SH-SY5Y (cell line): ENCODE measurements at regions not wholly inside any gene's neighbourhood (a gene's known extent, or its start where the extent isn't known, plus 50 kb on each side); places are given as distances from the start of the nearest gene placed in this dataset.

Experiments used
- GATA2 ChIP-seq: IDR thresholded peaks from 2 replicates; pipeline ENCODE4 v1.6.1; 2011; ENCODE audit warnings: mild to moderate bottlenecking, low read depth, low read length
- GATA3 ChIP-seq: IDR thresholded peaks from 2 replicates; pipeline ENCODE4 v1.6.1; 2011; ENCODE audit warnings: low read depth, mild to moderate bottlenecking, low read length, moderate library complexity

DNA sequence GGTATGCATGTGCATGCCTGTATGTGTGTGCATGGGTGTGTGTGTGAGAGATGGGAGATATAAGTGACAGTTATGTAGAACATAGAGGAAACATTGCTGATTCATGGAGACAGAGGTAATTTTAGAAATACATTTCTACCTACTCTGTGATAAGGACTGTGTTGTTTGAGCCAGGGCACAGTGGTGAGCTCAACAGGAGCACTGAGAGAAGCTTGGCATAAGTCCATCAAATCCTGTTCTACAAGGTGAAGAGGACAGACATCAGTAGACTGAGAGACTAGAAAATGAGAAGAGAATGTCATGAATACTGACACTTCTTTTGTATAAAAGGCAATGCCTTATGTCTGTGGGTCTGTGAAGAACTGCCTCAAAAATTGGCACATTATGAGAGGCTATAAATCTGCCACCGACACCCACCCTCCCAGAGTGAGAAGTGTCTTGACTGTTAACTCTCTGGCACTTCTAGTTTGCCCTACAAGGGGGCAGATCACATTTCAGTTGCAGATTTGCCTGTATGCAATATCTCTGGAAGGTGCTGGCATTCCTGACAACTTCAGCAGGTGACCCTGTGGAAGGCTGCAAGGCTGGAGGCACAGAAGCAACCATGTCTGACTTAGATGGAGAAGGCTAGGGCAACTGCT, 962.3 kb upstream of the NRXN1 start:
- TF ChIP-seq GATA2 (no peak), GATA3 (no peak)
